PFSK-1 (cell line): ENCODE measurements at regions not wholly inside any gene's neighbourhood (a gene's known extent, or its start where the extent isn't known, plus 50 kb on each side); places are given as distances from the start of the nearest gene placed in this dataset.

Source experiments
- POLR2AphosphoS5 ChIP-seq: IDR thresholded peaks from 2 replicates; pipeline ENCODE4 v1.6.1; 2012; ENCODE audit warnings: low read depth, mild to moderate bottlenecking, control low read depth, low read length, moderate library complexity
- REST ChIP-seq, 2 experiments: IDR thresholded peaks; 2 replicates each; pipeline versions ENCODE4 v1.6.1 to v1.8.0; 2011 to 2012; ENCODE audit warnings: low read depth in 2 of 2, low read length in 2 of 2, control low read depth in 1 of 2, inconsistent platforms in 1 of 2, mild to moderate bottlenecking in 1 of 2, moderate library complexity in 1 of 2; ENCODE audit not compliant: insufficient read depth in 1 of 2
- SIN3A ChIP-seq: IDR thresholded peaks from 2 replicates; pipeline ENCODE4 v1.6.1; 2012; ENCODE audit warnings: mild to moderate bottlenecking, low read length, moderate library complexity, borderline replicate concordance; ENCODE audit not compliant: insufficient read depth
- TAF1 ChIP-seq: IDR thresholded peaks from 2 replicates; pipeline ENCODE4 v1.6.1; 2012; ENCODE audit warnings: low read length, control low read depth, borderline replicate concordance; ENCODE audit not compliant: insufficient read depth

- TF ChIP-seq TAF1 (no peak), REST (IDR thresholded peaks at IDR 0.05; ENCODE audit: insufficient read depth in 1 of 2, low read depth in 2 of 2, low read length in 2 of 2) (no peak), POLR2AphosphoS5 (no peak), SIN3A (no peak)
These were observed 97.7 kb upstream of the DPP6 start for GRCh38 chr7:153954477-153954876.
